H1 (cell line): ENCODE measurements at regions not wholly inside any gene's neighbourhood (a gene's known extent, or its start where the extent isn't known, plus 50 kb on each side); places are given as distances from the start of the nearest gene placed in this dataset.

ENCODE experiments used
- CTCF ChIA-PET: fragments of 300-600 bp; sonication (Branson Sonifier 250); formaldehyde crosslinking; loops from one replicate; lab custom pipeline; 2021; ENCODE audit not compliant: partially characterized antibody; lab: Charles Lee
- POLR2A ChIA-PET: fragments of 300-600 bp; sonication (Branson Sonifier 250); formaldehyde crosslinking; loops from one replicate; lab custom pipeline; 2021; ENCODE audit warnings: inconsistent platforms; ENCODE audit not compliant: partially characterized antibody; lab: Charles Lee
- DNase-seq, 2 experiments: peaks; one replicate each; pipeline versions ENCODE4 v3.0.0 to v3.0.0-alpha.2; 2010 to 2022; ENCODE audit warnings: low spot score in 2 of 2, low read depth in 1 of 2, mixed read lengths in 1 of 2
- FAIRE-seq: peaks from 2 replicates; lab custom pipeline; 2011; peaks lifted over from hg19 to GRCh38; lab: Jason Lieb, UNC
- H2AFZ ChIP-seq: 2 replicates; pipeline ENCODE4 v1.8.1; 2012; ENCODE audit warnings: low read length, inconsistent platforms
- H2AK5ac ChIP-seq: 2 replicates; pipeline ENCODE4 v1.6.1; 2013; ENCODE audit warnings: low read depth, low read length
- H2BK120ac ChIP-seq: replicated peaks from 2 replicates; pipeline ENCODE3; 2013; ENCODE audit warnings: low read depth, low read length, inconsistent platforms
- H2BK12ac ChIP-seq: 2 replicates; pipeline ENCODE4 v1.6.1; 2013; ENCODE audit warnings: low read depth, low read length
- H2BK15ac ChIP-seq: 2 replicates; pipeline ENCODE4 v1.6.1; 2013; ENCODE audit warnings: low read length
- H2BK20ac ChIP-seq: 2 replicates; pipeline ENCODE4 v1.6.1; 2013; ENCODE audit warnings: low read length
- H2BK5ac ChIP-seq: 2 replicates; pipeline ENCODE4 v1.6.1; 2013; ENCODE audit warnings: low read depth, low read length
- H3K14ac ChIP-seq: 2 replicates; pipeline ENCODE4 v1.6.1; 2013; ENCODE audit warnings: inconsistent platforms; ENCODE audit not compliant: insufficient read length
- H3K18ac ChIP-seq: 2 replicates; pipeline ENCODE4 v1.6.1; 2013; ENCODE audit warnings: low read length; ENCODE audit errors: extremely low read depth
- H3K23ac ChIP-seq: 2 replicates; pipeline ENCODE4 v1.6.1; 2013; ENCODE audit warnings: inconsistent platforms; ENCODE audit not compliant: insufficient read length
- H3K23me2 ChIP-seq: 2 replicates; pipeline ENCODE4 v1.6.1; 2013; ENCODE audit warnings: low read depth, low read length
- H3K27ac ChIP-seq: 2 replicates; pipeline ENCODE4 v1.6.1; 2011; ENCODE audit warnings: low read depth, low read length, inconsistent platforms
- H3K27me3 ChIP-seq, 4 experiments: replicated peaks in 1 of 4; 1 replicate in 1 of 4; 2 replicates in 3 of 4; pipeline versions ENCODE4 v1.6.1 to v1.8.1; 2011 to 2013; ENCODE audit warnings: low read length in 3 of 4, mild to moderate bottlenecking in 3 of 4, inconsistent platforms in 2 of 4, mixed read lengths in 2 of 4, moderate library complexity in 1 of 4; ENCODE audit not compliant: control insufficient read depth in 3 of 4, insufficient read depth in 3 of 4; ENCODE audit errors: extremely low read depth in 1 of 4
- H3K36me3 ChIP-seq, 4 experiments: 2 replicates each; pipeline versions ENCODE4 v1.6.1 to v1.8.1; 2011 to 2013; ENCODE audit warnings: mild to moderate bottlenecking in 4 of 4, low read length in 3 of 4, moderate library complexity in 2 of 4, control low read depth in 1 of 4, inconsistent platforms in 1 of 4; ENCODE audit not compliant: insufficient read depth in 4 of 4, control insufficient read depth in 2 of 4
- H3K4ac ChIP-seq: replicated peaks from 2 replicates; pipeline ENCODE3; 2013; ENCODE audit warnings: low read length, low read depth, mixed read lengths, inconsistent platforms; ENCODE audit not compliant: insufficient read length
- H3K4me1 ChIP-seq, 4 experiments: replicated peaks in 1 of 4; 1 replicate in 1 of 4; 2 replicates in 3 of 4; pipeline versions ENCODE4 v1.6.1 to v1.8.1; 2011 to 2013; ENCODE audit warnings: low read length in 3 of 4, inconsistent platforms in 2 of 4, mixed read lengths in 1 of 4; ENCODE audit not compliant: insufficient read depth in 4 of 4, control insufficient read depth in 3 of 4
- H3K4me2 ChIP-seq, 2 experiments: 2 replicates each; pipeline versions ENCODE4 v1.6.1 to v1.8.1; 2011 to 2013; ENCODE audit warnings: low read depth in 2 of 2, low read length in 2 of 2, control low read depth in 1 of 2, inconsistent platforms in 1 of 2, mild to moderate bottlenecking in 1 of 2; ENCODE audit not compliant: insufficient read depth in 1 of 2
- H3K4me3 ChIP-seq, 4 experiments: fragments of 200-600, 300-600 bp in 1 of 4; sonication (generic), shearing (Covaris generic), sonication (Bioruptor Twin) in 1 of 4; 2 replicates each; pipeline versions ENCODE4 v1.5.1 to v1.8.1; 2011 to 2016; ENCODE audit warnings: low read length in 4 of 4, low read depth in 3 of 4, control low read depth in 2 of 4, inconsistent platforms in 2 of 4, mild to moderate bottlenecking in 2 of 4, mixed read lengths in 1 of 4, moderate library complexity in 1 of 4; ENCODE audit not compliant: insufficient read depth in 2 of 4; ENCODE audit errors: extremely low read depth in 1 of 4
- H3K56ac ChIP-seq: replicated peaks from 2 replicates; pipeline ENCODE3; 2013; ENCODE audit warnings: low read depth, mild to moderate bottlenecking, mixed read lengths, low read length, inconsistent platforms; ENCODE audit not compliant: insufficient read length
- H3K79me1 ChIP-seq: 2 replicates; pipeline ENCODE4 v1.6.1; 2013; ENCODE audit warnings: low read depth, low read length, control low read depth
- H3K79me2 ChIP-seq, 2 experiments: 2 replicates each; pipeline versions ENCODE4 v1.6.1 to v1.8.1; 2012 to 2013; ENCODE audit warnings: low read length in 2 of 2, mild to moderate bottlenecking in 2 of 2, inconsistent platforms in 1 of 2; ENCODE audit not compliant: insufficient read depth in 2 of 2, control insufficient read depth in 1 of 2
- H3K9ac ChIP-seq, 4 experiments: replicated peaks in 1 of 4; 1 replicate in 1 of 4; 2 replicates in 3 of 4; pipeline versions ENCODE4 v1.6.1 to v1.8.1; 2011 to 2013; ENCODE audit warnings: low read depth in 3 of 4, low read length in 3 of 4, control low read depth in 2 of 4, mild to moderate bottlenecking in 2 of 4, moderate library complexity in 2 of 4, inconsistent platforms in 1 of 4; ENCODE audit errors: extremely low read depth in 1 of 4
- H3K9me3 ChIP-seq, 2 experiments: 2 replicates each; pipeline versions ENCODE4 v1.6.1 to v1.8.1; 2012 to 2013; ENCODE audit warnings: mild to moderate bottlenecking in 2 of 2, moderate library complexity in 2 of 2, control low read depth in 1 of 2, inconsistent platforms in 1 of 2, low read depth in 1 of 2, low read length in 1 of 2, mixed read lengths in 1 of 2; ENCODE audit not compliant: insufficient read depth in 2 of 2
- H4K20me1 ChIP-seq, 2 experiments: replicated peaks in 1 of 2; 2 replicates each; pipeline versions ENCODE3 to v1.8.1; 2011 to 2013; ENCODE audit warnings: inconsistent platforms in 2 of 2, low read length in 2 of 2, mild to moderate bottlenecking in 1 of 2; ENCODE audit not compliant: insufficient read depth in 2 of 2, control insufficient read depth in 1 of 2
- H4K5ac ChIP-seq: 2 replicates; pipeline ENCODE4 v1.6.1; 2013; ENCODE audit warnings: low read length, low read depth, mixed read lengths, inconsistent platforms; ENCODE audit not compliant: insufficient read length
- H4K8ac ChIP-seq: 2 replicates; pipeline ENCODE4 v1.8.0; 2013; ENCODE audit warnings: mild to moderate bottlenecking, moderate library complexity, low read length, inconsistent platforms; ENCODE audit not compliant: insufficient read depth; ENCODE audit errors: extremely low read depth
- H4K91ac ChIP-seq: replicated peaks from 2 replicates; pipeline ENCODE3; 2013; ENCODE audit warnings: low read length, mixed read lengths, inconsistent platforms; ENCODE audit not compliant: insufficient read length
- BACH1 ChIP-seq: IDR thresholded peaks from 2 replicates; pipeline ENCODE4 v1.6.1; 2012; ENCODE audit warnings: low read length, improper control_type of control experiment
- CEBPB ChIP-seq: IDR thresholded peaks from 2 replicates; pipeline ENCODE4 v1.6.1; 2012; ENCODE audit warnings: low read depth, low read length
- CHD1 ChIP-seq: IDR thresholded peaks from 2 replicates; pipeline ENCODE4 v1.6.1; 2012; ENCODE audit warnings: low read depth, low read length, improper control_type of control experiment
- E2F6 ChIP-seq: IDR thresholded peaks from 2 replicates; pipeline ENCODE4 v1.6.1; 2012; ENCODE audit warnings: inconsistent platforms
- FOSL1 ChIP-seq: IDR thresholded peaks from 2 replicates; pipeline ENCODE4 v1.6.1; 2011; ENCODE audit warnings: mild to moderate bottlenecking, low read depth, low read length, moderate library complexity; ENCODE audit not compliant: insufficient read depth
- HDAC2 ChIP-seq, 2 experiments: fragments of 300-600 bp in 1 of 2; sonication (generic) in 1 of 2; IDR thresholded peaks; 2 replicates each; pipeline ENCODE4 v1.6.1; 2011 to 2012; ENCODE audit warnings: low read depth in 2 of 2, low read length in 2 of 2, mild to moderate bottlenecking in 2 of 2, moderate library complexity in 2 of 2, borderline replicate concordance in 1 of 2, inconsistent platforms in 1 of 2
- KDM1A ChIP-seq: fragments of 200-600, 300-600 bp; sonication (generic); IDR thresholded peaks from 2 replicates; pipeline ENCODE4 v1.7.1; 2016; ENCODE audit warnings: mild to moderate bottlenecking, low read length, borderline replicate concordance
- POLR2AphosphoS5 ChIP-seq: IDR thresholded peaks from 2 replicates; pipeline ENCODE4 v1.6.1; 2011; ENCODE audit warnings: low read depth, low read length
- RFX5 ChIP-seq: IDR thresholded peaks from 2 replicates; pipeline ENCODE4 v1.6.1; 2011; ENCODE audit warnings: low read depth, low read length, improper control_type of control experiment, borderline replicate concordance
- SAP30 ChIP-seq: fragments of 300-600 bp; sonication (generic); IDR thresholded peaks from 2 replicates; pipeline ENCODE4 v1.7.1; 2012; ENCODE audit warnings: low read length, moderate library complexity, mild to moderate bottlenecking, inconsistent platforms; ENCODE audit not compliant: insufficient read depth, insufficient replicate concordance
- SP1 ChIP-seq: IDR thresholded peaks from 2 replicates; pipeline ENCODE4 v1.6.1; 2011; ENCODE audit warnings: low read depth, low read length
- TBP ChIP-seq: IDR thresholded peaks from 2 replicates; pipeline ENCODE4 v1.6.1; 2011; ENCODE audit warnings: low read depth, low read length, improper control_type of control experiment
- TEAD4 ChIP-seq: IDR thresholded peaks from 2 replicates; pipeline ENCODE4 v1.6.1; 2012; ENCODE audit warnings: low read depth, low read length, inconsistent platforms, mixed read lengths
- WGBS, 2 experiments: shearing (Covaris generic) in 1 of 2; methylation state at CpG; one replicate each; pipeline versions ENCODE4 v1.1.6 to v1.1.7; 2013 to 2015; ENCODE audit warnings: low lambda C conversion rate in 2 of 2, mixed read lengths in 2 of 2, inconsistent platforms in 1 of 2, low coverage in 1 of 2, missing lambda C conversion rate in 1 of 2; ENCODE audit not compliant: insufficient replicate concordance in 2 of 2, insufficient coverage in 1 of 2, insufficient read length in 1 of 2; ENCODE audit errors: extremely low coverage in 1 of 2, missing lambda C conversion rate in 1 of 2; 5-methylcytosine and 5-hydroxymethylcytosine counted together
- TF ChIP-seq, protein P1 (sequence below): IDR thresholded peaks from 2 replicates; pipeline ENCODE4 v1.6.1; 2012; ENCODE audit warnings: inconsistent platforms

GRCh38 chr6:2385471-2385983 is 140.1 kb upstream of the GMDS start:
- Histone ChIP-seq H3K14ac (no peak overlapping the region), H3K23ac (no peak overlapping the region), H2BK20ac (no peak overlapping the region), H3K9ac (no peak overlapping the region), H3K9me3 (no peaks in the 10 kb centered on the region), H3K56ac (no peak overlapping the region), H4K20me1 (no peaks in the 10 kb centered on the region), H3K27ac (no peak overlapping the region), H2AFZ (no peak overlapping the region), H3K4ac (no peak overlapping the region), H3K4me3 (no peak overlapping the region), H3K27me3 (no peaks in the 10 kb centered on the region), H3K79me2 (no peaks in the 10 kb centered on the region), H4K5ac (no peak overlapping the region), H3K79me1 (no peaks in the 10 kb centered on the region), H3K36me3 (no peaks in the 10 kb centered on the region), H2BK12ac (no peak overlapping the region), H3K18ac (no peak overlapping the region), H2AK5ac (no peak overlapping the region), H2BK5ac (no peak overlapping the region), H3K4me2 (no peak overlapping the region), H2BK120ac (no peak overlapping the region), H3K23me2 (0 out of 2 replicates have a peak, but pooled peaks cover 4% of the 10 kb centered on the region), H2BK15ac (no peak overlapping the region), H4K91ac (no peak overlapping the region), H3K4me1 (no peaks in the 10 kb centered on the region), H4K8ac (no peak overlapping the region)
- no peak for DNase-seq
- ChIA-PET POLR2A (no interaction called here), CTCF (interaction anchor here (1.2 to 1.9 kb wide), 2 partner anchors 32 to 699 kb away, joined by 3 to 4 read pairs; no protein-coding TSS in a partner anchor)
- no peak for FAIRE-seq
- 92% methylated on average over 9 of the region's 9 CpGs; no CpG with 5 or more reads in 1 of the 2 experiments for WGBS, 2 experiments
- TF ChIP-seq POLR2AphosphoS5 (no peak), CHD1 (no peak), BACH1 (no peak), CEBPB (no peak), SAP30 (no peak), KDM1A (no peak), TEAD4 (no peak), E2F6 (no peak), SP1 (no peak), RFX5 (no peak), HDAC2 (IDR thresholded peaks at IDR 0.05; ENCODE audit: borderline replicate concordance in 1 of 2, low read depth in 2 of 2, low read length in 2 of 2) (no peak), TBP (no peak), FOSL1 (no peak)
- TF ChIP-seq, protein P1, sequence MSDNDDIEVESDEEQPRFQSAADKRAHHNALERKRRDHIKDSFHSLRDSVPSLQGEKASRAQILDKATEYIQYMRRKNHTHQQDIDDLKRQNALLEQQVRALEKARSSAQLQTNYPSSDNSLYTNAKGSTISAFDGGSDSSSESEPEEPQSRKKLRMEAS = no peak
